ENCODE measurements at regions not wholly inside any gene's neighbourhood (a gene's known extent, or its start where the extent isn't known, plus 50 kb on each side); places are given as distances from the start of the nearest gene placed in this dataset.

DNA sequence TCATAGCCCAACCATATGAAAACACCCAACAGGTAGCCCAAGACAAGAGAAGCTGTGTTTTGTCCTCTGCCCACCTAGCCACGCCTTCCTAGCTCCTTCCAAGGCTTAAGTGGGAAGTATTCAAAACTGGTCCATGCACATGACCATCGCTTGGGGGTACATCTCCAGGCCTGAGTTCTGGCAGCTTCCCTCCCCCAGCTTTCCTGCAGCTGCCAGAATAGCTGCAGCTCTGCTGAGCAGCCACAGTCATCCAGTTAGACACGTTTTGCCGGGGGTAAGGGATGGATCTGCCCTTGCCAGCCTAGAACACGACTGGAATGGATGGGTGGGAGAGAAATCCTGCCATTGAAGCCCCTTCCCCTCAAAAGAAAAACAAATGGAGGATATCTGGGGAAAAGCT lies 166.8 kb downstream of the NRP2 start:
- TF ChIP-seq FOXK2 (IDR thresholded peaks at IDR 0.05) (no peak), TARDBP (IDR thresholded peaks at IDR 0.05) (no peak), ARNT (IDR thresholded peaks at IDR 0.05) (no peak), PKNOX1 (IDR thresholded peaks at IDR 0.05) (no peak), LEF1 (IDR thresholded peaks at IDR 0.05; ENCODE audit: borderline replicate concordance) (no peak), SP1 (IDR thresholded peaks at IDR 0.05) (no peak), ELF4 (IDR thresholded peaks at IDR 0.05) (no peak), SUZ12 (IDR thresholded peaks at IDR 0.05) (no peak), FOXA1 (IDR thresholded peaks at IDR 0.05) (no peak)
